Keratinocyte (primary cell): ENCODE measurements at regions not wholly inside any gene's neighbourhood (a gene's known extent, or its start where the extent isn't known, plus 50 kb on each side); places are given as distances from the start of the nearest gene placed in this dataset.

Source experiments
- CTCF ChIP-seq, 3 experiments: IDR thresholded peaks in 1 of 3; conservative IDR thresholded peaks in 1 of 3; optimal IDR thresholded peaks in 1 of 3; 2 replicates in 2 of 3; 3 replicates in 1 of 3; pipeline versions ENCODE3 to v1.5.1; 2011; ENCODE audit warnings: low read length in 3 of 3, mild to moderate bottlenecking in 3 of 3, moderate library complexity in 2 of 3, control low read depth in 1 of 3, inconsistent platforms in 1 of 3; ENCODE audit not compliant: insufficient read depth in 2 of 3; ENCODE audit errors: extremely low read depth in 1 of 3
- EZH2 ChIP-seq: IDR thresholded peaks from one replicate; pipeline ENCODE4 v1.6.1; 2012; ENCODE audit warnings: inconsistent platforms, mild to moderate bottlenecking, low read length, moderate library complexity

GRCh38 chr3:189096092-189096491 lies 75.7 kb upstream of the TPRG1 start:
- TF ChIP-seq CTCF (optimal IDR thresholded peaks at IDR 0.05 in 1 of 3, IDR thresholded peaks at IDR 0.05 in 1 of 3, conservative IDR thresholded peaks at IDR 0.05 in 1 of 3; ENCODE audit: extremely low read depth in 1 of 3, insufficient read depth in 2 of 3, low read length in 3 of 3) (no peak), EZH2 (no peak)
